ENCODE measurements at regions not wholly inside any gene's neighbourhood (a gene's known extent, or its start where the extent isn't known, plus 50 kb on each side); places are given as distances from the start of the nearest gene placed in this dataset.
"Not testable (repeated sequence)": the region's sequence is repeated elsewhere in the genome, so short reads cannot be mapped to it uniquely, and the experiment has no call there.

GRCh38 chr9:129544761-129545160 is 76.1 kb downstream of the C9orf50 start:
- DNase-seq, result no peak

GRCh38 chr9:129542741-129543140 is 78.2 kb downstream of the C9orf50 start:
- DNase-seq, result no peak

GRCh38 chr9:129541270-129541669 is 79.6 kb downstream of the C9orf50 start:
- no peak for DNase-seq

- DNase-seq, result no peak
Observed at GRCh38 chr9:129539446-129539845, 81.5 kb downstream of the C9orf50 start.

GRCh38 chr9:129531860-129532402 is 89.0 kb downstream of the C9orf50 start:
- DNase-seq, result peak; percentile 15

GRCh38 chr9:129527955-129528354 is 92.9 kb downstream of the C9orf50 start:
- DNase-seq, result not testable (repeated sequence)

- DNase-seq, result no peak
Observed at GRCh38 chr9:129525656-129526196, 95.2 kb downstream of the C9orf50 start.

- no peak for DNase-seq
Observed at GRCh38 chr9:129524582-129525270, 96.2 kb downstream of the C9orf50 start.

- DNase-seq, result no peak
Observed at GRCh38 chr9:129523943-129524581, 96.8 kb downstream of the C9orf50 start.

GRCh38 chr9:129522351-129522750 is 98.5 kb downstream of the C9orf50 start:
- no peak for DNase-seq

GRCh38 chr9:129520082-129520481 is 100.8 kb downstream of the C9orf50 start:
- DNase-seq, result no peak

GRCh38 chr9:129518074-129518473 is 102.8 kb downstream of the C9orf50 start:
- DNase-seq, result no peak

GRCh38 chr9:129517006-129517405 is 103.9 kb downstream of the C9orf50 start:
- DNase-seq, result no peak

GRCh38 chr9:129514891-129515290 is 106.0 kb downstream of the C9orf50 start:
- no peak for DNase-seq

GRCh38 chr9:129514497-129514867 is 106.4 kb downstream of the C9orf50 start:
- no peak for DNase-seq

- no peak for DNase-seq
Observed at GRCh38 chr9:129513856-129514496, 106.9 kb downstream of the C9orf50 start.

- no peak for DNase-seq
Observed at GRCh38 chr9:129513282-129513681, 107.6 kb downstream of the C9orf50 start.

GRCh38 chr9:129511285-129511900 is 109.5 kb downstream of the C9orf50 start:
- DNase-seq, result no peak

- DNase-seq, result no peak
Observed at GRCh38 chr9:129509533-129509928, 111.4 kb downstream of the C9orf50 start.

- DNase-seq, result no peak
Observed at GRCh38 chr9:129507805-129508204, 113.1 kb downstream of the C9orf50 start.

- no peak for DNase-seq
Observed at GRCh38 chr9:129506892-129507291, 114.0 kb downstream of the C9orf50 start.

- no peak for DNase-seq
Observed at GRCh38 chr9:129506041-129506440, 114.9 kb downstream of the C9orf50 start.

GRCh38 chr9:129505270-129505902 is 115.5 kb downstream of the C9orf50 start:
- no peak for DNase-seq
